ENCODE measurements at regions not wholly inside any gene's neighbourhood (a gene's known extent, or its start where the extent isn't known, plus 50 kb on each side); places are given as distances from the start of the nearest gene placed in this dataset.
"Not testable (repeated sequence)": the region's sequence is repeated elsewhere in the genome, so short reads cannot be mapped to it uniquely, and the experiment has no call there.

- DNase-seq (ENCODE audit: low spot score), result not testable (repeated sequence)
Measured at GRCh38 chr6:86872810-86873209, 64.5 kb upstream of the HTR1E start.

GRCh38 chr6:86871681-86872080, 65.6 kb upstream of the HTR1E start:
- DNase-seq (ENCODE audit: low spot score), result no peak

- DNase-seq (ENCODE audit: low spot score), result no peak
Measured at GRCh38 chr6:86869500-86869899, 67.8 kb upstream of the HTR1E start.

GRCh38 chr6:86859513-86859912, 77.8 kb upstream of the HTR1E start:
- DNase-seq (ENCODE audit: low spot score), result no peak

- DNase-seq (ENCODE audit: low spot score), result no peak
Measured at GRCh38 chr6:86858970-86859369, 78.4 kb upstream of the HTR1E start.

- no peak for DNase-seq (ENCODE audit: low spot score)
Measured at GRCh38 chr6:86857783-86858182, 79.5 kb upstream of the HTR1E start.

- DNase-seq (ENCODE audit: low spot score), result peak; percentile 16
Measured at GRCh38 chr6:86856937-86857563, 80.3 kb upstream of the HTR1E start.

GRCh38 chr6:86856379-86856778, 80.9 kb upstream of the HTR1E start:
- DNase-seq (ENCODE audit: low spot score), result no peak

GRCh38 chr6:86848986-86849385, 88.3 kb upstream of the HTR1E start:
- no peak for DNase-seq (ENCODE audit: low spot score)

GRCh38 chr6:86832686-86833085, 104.6 kb upstream of the HTR1E start:
- DNase-seq (ENCODE audit: low spot score), result no peak

- no peak for DNase-seq (ENCODE audit: low spot score)
Measured at GRCh38 chr6:86825436-86825835, 111.9 kb upstream of the HTR1E start.

GRCh38 chr6:86822747-86823146, 114.6 kb upstream of the HTR1E start:
- DNase-seq (ENCODE audit: low spot score), result no peak

- no peak for DNase-seq (ENCODE audit: low spot score)
Measured at GRCh38 chr6:86820750-86821149, 116.6 kb upstream of the HTR1E start.

- no peak for DNase-seq (ENCODE audit: low spot score)
Measured at GRCh38 chr6:86793649-86794048, 143.7 kb upstream of the HTR1E start.

- DNase-seq (ENCODE audit: low spot score), result no peak
Measured at GRCh38 chr6:86791476-86791875, 145.9 kb upstream of the HTR1E start.

GRCh38 chr6:86789779-86790411, 147.4 kb upstream of the HTR1E start:
- no peak for DNase-seq (ENCODE audit: low spot score)

- no peak for DNase-seq (ENCODE audit: low spot score)
Measured at GRCh38 chr6:86782328-86782727, 155.0 kb upstream of the HTR1E start.

- DNase-seq (ENCODE audit: low spot score), result no peak
Measured at GRCh38 chr6:86780923-86781322, 156.4 kb upstream of the HTR1E start.

GRCh38 chr6:86775893-86776292, 161.4 kb upstream of the HTR1E start:
- no peak for DNase-seq (ENCODE audit: low spot score)

- DNase-seq (ENCODE audit: low spot score), result no peak
Measured at GRCh38 chr6:86765211-86765610, 172.1 kb upstream of the HTR1E start.

- DNase-seq (ENCODE audit: low spot score), result not testable (repeated sequence)
Measured at GRCh38 chr6:86759953-86760352, 177.4 kb upstream of the HTR1E start.

- DNase-seq (ENCODE audit: low spot score), result no peak
Measured at GRCh38 chr6:86756640-86757229, 180.6 kb upstream of the HTR1E start.

- no peak for DNase-seq (ENCODE audit: low spot score)
Measured at GRCh38 chr6:86744048-86744447, 193.3 kb upstream of the HTR1E start.

- no peak for DNase-seq (ENCODE audit: low spot score)
Measured at GRCh38 chr6:86738078-86738477, 199.2 kb upstream of the HTR1E start.
